ENCODE measurements at regions not wholly inside any gene's neighbourhood (a gene's known extent, or its start where the extent isn't known, plus 50 kb on each side); places are given as distances from the start of the nearest gene placed in this dataset.
"Not testable (repeated sequence)": the region's sequence is repeated elsewhere in the genome, so short reads cannot be mapped to it uniquely, and the experiment has no call there.

- no peak for DNase-seq (ENCODE audit: low read depth in 2 of 3, low spot score in 2 of 3)
Measured at GRCh38 chrX:14352511-14352910, 176.8 kb upstream of the GLRA2 start.

- DNase-seq (ENCODE audit: low read depth in 2 of 3, low spot score in 2 of 3): no peak
Measured at GRCh38 chrX:14351611-14352303, 177.6 kb upstream of the GLRA2 start.

GRCh38 chrX:14347523-14347922 lies 181.8 kb upstream of the GLRA2 start:
- DNase-seq (ENCODE audit: low read depth in 2 of 3, low spot score in 2 of 3): no peak

- no peak for DNase-seq (ENCODE audit: low read depth in 2 of 3, low spot score in 2 of 3)
Measured at GRCh38 chrX:14344172-14344940, 185.0 kb upstream of the GLRA2 start.

GRCh38 chrX:14309431-14309830 lies 219.9 kb upstream of the GLRA2 start:
- no peak for DNase-seq (ENCODE audit: low read depth in 2 of 3, low spot score in 2 of 3)

GRCh38 chrX:14308976-14309375 lies 220.4 kb upstream of the GLRA2 start:
- DNase-seq (ENCODE audit: low read depth in 2 of 3, low spot score in 2 of 3): not testable (repeated sequence)

- no peak for DNase-seq (ENCODE audit: low read depth in 2 of 3, low spot score in 2 of 3)
Measured at GRCh38 chrX:14303891-14304290, 225.4 kb upstream of the GLRA2 start.

- not testable (repeated sequence) for DNase-seq (ENCODE audit: low read depth in 2 of 3, low spot score in 2 of 3)
Measured at GRCh38 chrX:14302561-14302960, 226.8 kb upstream of the GLRA2 start.

GRCh38 chrX:14300376-14300775 lies 229.0 kb upstream of the GLRA2 start:
- no peak for DNase-seq (ENCODE audit: low read depth in 2 of 3, low spot score in 2 of 3)

- no peak for DNase-seq (ENCODE audit: low read depth in 2 of 3, low spot score in 2 of 3)
Measured at GRCh38 chrX:14295426-14295825, 233.9 kb upstream of the GLRA2 start.

- DNase-seq (ENCODE audit: low read depth in 2 of 3, low spot score in 2 of 3): no peak
Measured at GRCh38 chrX:14291666-14292500, 237.5 kb upstream of the GLRA2 start.

- no peak for DNase-seq (ENCODE audit: low read depth in 2 of 3, low spot score in 2 of 3)
Measured at GRCh38 chrX:14290335-14290734, 239.0 kb upstream of the GLRA2 start.

- no peak for DNase-seq (ENCODE audit: low read depth in 2 of 3, low spot score in 2 of 3)
Measured at GRCh38 chrX:14274691-14275090, 245.0 kb upstream of the GEMIN8 start.

- DNase-seq (ENCODE audit: low read depth in 2 of 3, low spot score in 2 of 3): no peak
Measured at GRCh38 chrX:14267216-14267615, 237.5 kb upstream of the GEMIN8 start.

- no peak for DNase-seq (ENCODE audit: low read depth in 2 of 3, low spot score in 2 of 3)
Measured at GRCh38 chrX:14266705-14267104, 237.0 kb upstream of the GEMIN8 start.

GRCh38 chrX:14243823-14244222 lies 214.1 kb upstream of the GEMIN8 start:
- no peak for DNase-seq (ENCODE audit: low read depth in 2 of 3, low spot score in 2 of 3)

- DNase-seq (ENCODE audit: low read depth in 2 of 3, low spot score in 2 of 3): no peak
Measured at GRCh38 chrX:14235004-14235403, 205.3 kb upstream of the GEMIN8 start.

GRCh38 chrX:14232688-14233087 lies 203.0 kb upstream of the GEMIN8 start:
- no peak for DNase-seq (ENCODE audit: low read depth in 2 of 3, low spot score in 2 of 3)

- DNase-seq (ENCODE audit: low read depth in 2 of 3, low spot score in 2 of 3): no peak
Measured at GRCh38 chrX:14228611-14229010, 198.9 kb upstream of the GEMIN8 start.

- no peak for DNase-seq (ENCODE audit: low read depth in 2 of 3, low spot score in 2 of 3)
Measured at GRCh38 chrX:14220386-14220944, 190.8 kb upstream of the GEMIN8 start.

- DNase-seq (ENCODE audit: low read depth in 2 of 3, low spot score in 2 of 3): no peak
Measured at GRCh38 chrX:14209034-14209433, 179.3 kb upstream of the GEMIN8 start.
